ENCODE measurements at regions not wholly inside any gene's neighbourhood (a gene's known extent, or its start where the extent isn't known, plus 50 kb on each side); places are given as distances from the start of the nearest gene placed in this dataset.

DNA sequence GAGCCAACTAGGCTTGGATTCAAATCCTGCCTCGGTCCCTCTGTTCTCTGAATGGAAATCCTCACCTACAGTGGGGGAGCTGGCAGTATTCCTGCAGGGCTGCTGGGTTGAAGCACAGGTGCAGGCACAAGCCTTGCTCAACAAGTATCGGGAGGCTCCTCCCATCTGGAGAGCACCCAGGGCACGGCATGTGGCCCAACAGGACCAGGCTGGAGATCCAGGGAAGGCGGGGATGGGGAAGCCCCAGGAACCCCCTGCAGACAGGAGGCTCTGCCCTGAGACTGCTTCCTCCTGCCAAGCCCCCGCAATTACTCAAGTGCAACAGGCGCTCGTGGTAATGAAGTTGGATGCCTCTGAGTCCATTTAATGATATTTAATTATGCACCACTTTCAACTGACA, 128.0 kb upstream of the VSTM2B start:
- DNase-seq (ENCODE audit: low spot score): no peak

DNA sequence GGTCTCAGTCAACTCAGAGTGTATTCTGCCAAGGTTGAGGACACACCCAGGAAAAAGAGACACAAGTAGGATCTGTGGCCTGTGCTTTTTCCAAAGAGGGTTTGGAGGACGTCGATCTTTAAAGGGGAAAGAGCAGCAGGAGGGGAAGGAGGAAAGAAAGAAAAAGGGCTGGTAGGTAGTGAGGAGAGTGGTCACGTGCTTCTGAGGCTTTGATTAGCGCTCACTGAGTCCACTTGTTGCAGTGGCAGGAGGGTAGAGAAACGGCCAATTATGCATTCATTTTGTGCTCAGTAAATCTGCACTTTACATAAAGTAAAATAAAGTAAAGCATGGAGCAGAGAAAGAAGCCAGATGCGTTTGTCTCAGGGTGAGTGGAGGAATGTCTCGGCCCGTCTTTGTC, 126.0 kb upstream of the VSTM2B start:
- no peak for DNase-seq (ENCODE audit: low spot score)

DNA sequence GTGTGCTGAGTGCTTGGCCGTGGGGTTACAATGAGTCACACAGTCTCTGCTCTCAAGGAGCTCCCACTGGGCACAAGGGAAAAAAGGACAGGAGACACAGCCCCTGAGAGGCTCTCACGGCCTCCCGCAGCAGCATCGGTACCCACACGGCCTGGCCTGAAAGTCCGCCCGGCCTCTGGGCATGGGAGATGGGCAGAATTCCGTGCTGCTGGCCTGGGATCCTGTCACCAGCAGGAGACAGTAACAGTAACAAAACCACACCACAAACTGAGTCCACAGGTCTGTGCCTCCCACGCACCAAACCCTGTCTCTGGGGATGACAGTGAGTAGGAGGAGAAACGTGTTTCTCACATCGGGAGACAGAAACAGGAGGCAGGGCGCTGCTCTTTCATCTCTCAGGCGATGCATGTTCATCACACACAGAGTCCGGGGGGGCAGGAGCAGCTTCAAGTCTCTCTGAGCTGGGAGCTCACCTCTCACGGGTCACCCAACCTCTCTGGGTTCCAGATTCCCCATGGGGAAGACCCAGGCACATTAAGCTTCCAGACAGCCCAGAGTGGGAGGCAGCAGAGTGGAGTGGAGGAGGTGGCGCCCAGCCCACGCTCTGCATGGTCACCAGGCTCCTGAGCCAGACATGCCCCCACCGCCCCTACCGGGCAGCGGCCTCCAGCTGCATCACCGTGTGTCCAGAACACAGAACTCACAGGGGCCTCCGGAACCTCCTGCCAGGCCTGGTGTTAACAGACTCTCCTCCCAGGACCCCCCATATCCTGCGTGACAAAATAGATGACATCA, 124.7 kb upstream of the VSTM2B start:
- no peak for DNase-seq (ENCODE audit: low spot score)

DNA sequence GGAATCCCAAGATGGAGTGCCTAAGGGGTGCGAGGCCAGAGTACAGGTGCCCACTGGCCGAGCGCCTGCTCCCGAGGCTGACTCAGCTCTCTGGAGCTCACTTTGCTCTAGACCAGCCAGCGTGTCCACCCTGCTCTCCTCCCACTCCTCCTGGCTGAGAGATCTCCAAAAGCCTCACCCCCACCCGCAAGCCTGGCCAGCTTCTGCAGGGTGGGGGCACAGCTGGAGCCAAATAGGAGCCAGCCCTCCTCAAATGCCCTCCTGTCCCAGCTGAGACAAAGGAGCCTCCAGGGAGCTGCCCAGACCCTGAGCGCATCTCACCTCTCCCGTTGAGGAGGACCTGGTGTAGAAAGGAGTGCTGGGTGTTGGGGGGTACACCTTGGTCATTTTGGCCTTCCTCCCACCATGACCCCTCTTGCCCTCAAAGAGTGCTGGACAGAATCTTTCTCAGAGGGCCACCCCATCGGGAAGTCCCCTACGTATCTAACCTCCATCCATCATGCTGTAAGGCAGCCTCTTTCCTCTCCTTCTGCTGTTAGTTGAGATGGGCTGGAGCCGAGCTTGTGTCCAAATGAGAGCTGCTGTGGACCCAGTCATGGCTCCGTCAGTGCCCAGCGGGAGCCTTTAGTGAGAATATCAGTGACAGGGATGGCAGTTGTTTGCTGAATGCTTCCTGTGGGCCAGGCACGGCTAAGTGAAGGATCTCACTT, 123.9 kb upstream of the VSTM2B start:
- no peak for DNase-seq (ENCODE audit: low spot score)

DNA sequence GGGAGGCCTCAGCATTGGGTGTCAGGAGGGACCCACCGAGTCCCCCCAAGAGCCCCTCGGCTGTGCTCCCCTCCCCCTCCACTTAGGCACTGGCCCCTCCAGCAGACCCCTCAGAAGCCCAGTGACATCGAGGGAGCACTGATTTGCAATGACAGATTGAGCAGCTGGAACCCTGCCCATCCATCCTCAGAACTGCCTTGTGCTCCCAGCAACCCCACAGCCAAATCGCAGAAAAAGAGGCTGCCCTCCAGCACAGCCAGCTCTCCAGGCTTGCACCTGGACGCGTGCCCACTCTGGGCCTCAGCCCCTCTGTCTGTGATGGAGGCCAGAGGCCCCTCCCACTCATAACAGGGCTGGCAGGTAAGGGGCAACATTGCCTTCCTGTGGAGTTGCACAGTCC, 123.2 kb upstream of the VSTM2B start:
- no peak for DNase-seq (ENCODE audit: low spot score)

DNA sequence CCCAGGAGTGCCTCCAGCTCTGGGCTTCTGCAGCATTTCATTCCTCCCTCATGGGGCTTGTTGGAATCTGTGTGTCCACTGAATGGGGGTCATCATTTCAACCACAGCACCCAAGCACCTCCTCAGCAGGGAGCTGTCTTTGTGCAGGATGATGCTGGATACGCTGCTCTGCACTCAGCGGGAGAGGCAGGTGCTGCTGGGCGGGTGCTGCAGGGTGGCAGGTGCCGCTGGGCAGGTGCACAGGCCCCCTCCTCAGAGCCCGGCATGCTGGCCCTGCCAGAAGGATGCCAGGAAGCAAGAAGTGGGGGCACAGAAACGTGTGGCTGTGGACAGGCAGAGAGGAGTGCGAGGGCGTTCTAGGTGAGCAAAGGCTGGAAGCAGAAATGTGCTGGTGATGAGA, 121.8 kb upstream of the VSTM2B start:
- no peak for DNase-seq (ENCODE audit: low spot score)

DNA sequence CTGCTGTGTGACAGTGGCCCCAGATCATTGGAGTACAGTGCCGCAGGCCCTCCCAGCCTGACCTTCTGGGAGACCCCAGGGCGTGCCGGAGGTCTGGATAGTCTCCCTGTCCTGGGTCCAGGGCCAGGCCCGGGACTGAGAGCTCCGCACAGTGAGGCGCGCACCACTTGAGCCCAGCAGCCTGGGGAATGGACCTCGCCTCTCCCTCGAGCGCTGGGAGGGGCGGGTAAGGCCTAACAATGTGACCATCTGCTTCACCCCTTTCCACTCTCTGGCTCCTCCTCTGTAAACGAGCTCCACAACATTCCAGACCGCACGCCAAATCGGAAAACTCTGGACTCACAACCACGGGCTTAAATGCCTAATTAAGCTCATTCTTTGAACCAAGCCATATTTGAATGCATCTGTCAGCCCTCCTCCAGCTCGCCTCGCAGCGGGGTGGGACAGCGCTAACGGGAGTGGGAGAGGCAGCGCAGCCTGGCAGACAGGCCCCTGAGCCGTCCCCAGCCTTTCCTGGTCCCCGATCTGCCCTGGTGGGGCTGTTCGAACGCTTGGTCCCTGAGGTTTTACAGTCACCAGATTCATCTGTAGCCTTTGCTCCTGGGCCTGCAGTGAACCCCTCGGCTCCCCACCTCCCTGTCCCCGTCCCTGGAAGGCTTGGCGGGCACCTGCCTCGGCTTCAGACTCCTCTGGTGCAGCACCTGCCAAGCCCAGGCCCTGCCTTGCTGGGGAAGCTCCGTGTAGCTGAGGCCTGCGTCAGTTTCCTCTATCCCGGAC, 120.7 kb upstream of the VSTM2B start:
- no peak for DNase-seq (ENCODE audit: low spot score)

DNA sequence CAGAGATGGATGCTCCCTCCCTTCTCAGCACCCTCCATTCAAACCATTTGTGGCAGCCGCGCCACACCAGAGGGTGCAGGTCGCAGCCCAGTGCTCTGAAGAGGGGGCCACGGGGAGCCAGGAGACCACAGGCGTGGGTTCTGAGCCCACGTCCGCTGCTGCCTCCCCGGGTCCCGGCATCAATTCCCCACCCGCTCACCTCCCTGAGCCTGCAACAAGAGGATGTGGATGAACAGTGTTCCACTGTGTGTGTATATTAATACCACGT, 120.1 kb upstream of the VSTM2B start:
- DNase-seq (ENCODE audit: low spot score): no peak

DNA sequence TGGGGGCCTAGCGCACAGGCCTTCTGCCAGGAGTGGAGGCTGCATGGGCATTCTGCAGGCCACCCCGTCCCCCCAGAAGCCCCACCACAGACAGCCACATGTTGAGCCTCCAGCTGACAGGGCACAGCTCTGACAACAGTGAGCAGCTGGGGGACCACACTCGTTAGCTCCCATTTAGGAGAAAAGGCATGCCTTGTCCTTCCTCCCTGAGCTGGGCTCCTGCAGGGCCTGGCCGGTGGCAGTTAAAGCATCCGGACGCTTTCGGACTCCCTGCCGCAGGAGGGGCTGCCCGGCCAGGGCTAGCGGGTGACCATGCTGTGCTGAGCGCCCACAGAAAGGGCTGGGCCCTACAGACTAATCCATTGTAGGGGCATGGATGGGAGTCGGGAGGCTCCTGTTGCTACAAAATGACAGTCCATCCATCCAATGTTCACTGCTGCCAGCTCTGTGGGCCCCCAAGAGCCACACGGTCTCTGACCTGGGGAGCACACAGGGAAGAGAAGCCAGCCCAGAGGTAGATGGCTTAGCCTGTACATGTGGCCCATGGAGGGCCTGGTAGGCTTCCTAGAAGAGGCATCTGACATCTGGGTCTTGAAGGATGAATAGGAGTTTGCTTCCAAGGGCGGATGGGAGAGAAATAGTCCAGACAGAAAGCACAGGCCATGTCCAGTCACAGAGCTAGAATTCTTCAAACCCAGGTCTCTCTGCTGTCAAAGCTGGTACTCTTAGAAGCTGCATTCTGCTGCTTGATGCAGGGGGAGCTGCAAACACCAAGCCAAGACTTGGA, 116.5 kb upstream of the VSTM2B start:
- no peak for DNase-seq (ENCODE audit: low spot score)

DNA sequence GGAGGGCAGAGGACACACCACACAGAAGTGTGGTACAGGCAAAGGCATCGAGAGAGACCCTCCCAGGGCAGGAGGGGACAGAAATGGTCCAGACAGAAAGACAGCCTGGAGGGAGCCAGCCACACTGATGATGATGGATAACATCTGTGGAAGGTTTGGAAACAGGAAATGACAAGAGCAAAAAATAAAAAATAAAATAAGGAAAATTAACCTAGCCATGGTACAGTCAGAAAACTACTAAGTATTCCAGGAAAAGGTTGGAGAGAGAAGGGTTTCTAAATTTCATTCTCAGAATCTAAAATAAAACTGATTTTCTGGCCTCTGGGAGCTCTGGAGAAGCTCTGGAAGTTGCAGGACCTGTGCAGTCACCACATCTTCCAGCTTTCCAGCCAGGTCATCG, 115.2 kb upstream of the VSTM2B start:
- no peak for DNase-seq (ENCODE audit: low spot score)

DNA sequence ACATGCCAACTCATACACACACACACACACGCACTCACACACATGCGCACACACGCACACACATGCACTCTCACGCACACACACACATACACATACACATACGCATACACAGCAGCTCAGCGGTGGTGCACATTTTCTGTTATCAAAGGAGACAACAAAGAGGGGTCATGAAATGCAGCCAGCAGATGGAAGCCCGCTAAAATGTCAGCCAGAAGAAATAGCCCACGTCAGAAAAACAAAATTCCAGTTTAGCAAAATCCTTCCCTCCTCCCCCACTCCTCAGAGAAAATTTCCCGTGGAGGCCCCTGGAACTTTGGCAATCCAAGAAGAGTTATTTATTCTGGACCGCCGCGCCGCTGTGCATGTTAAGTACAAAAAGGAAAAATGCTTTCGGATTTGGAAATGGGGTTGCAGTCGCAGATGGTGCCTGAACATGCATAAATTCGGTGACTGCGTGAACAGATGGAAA, 114.6 kb upstream of the VSTM2B start:
- DNase-seq (ENCODE audit: low spot score): no peak

DNA sequence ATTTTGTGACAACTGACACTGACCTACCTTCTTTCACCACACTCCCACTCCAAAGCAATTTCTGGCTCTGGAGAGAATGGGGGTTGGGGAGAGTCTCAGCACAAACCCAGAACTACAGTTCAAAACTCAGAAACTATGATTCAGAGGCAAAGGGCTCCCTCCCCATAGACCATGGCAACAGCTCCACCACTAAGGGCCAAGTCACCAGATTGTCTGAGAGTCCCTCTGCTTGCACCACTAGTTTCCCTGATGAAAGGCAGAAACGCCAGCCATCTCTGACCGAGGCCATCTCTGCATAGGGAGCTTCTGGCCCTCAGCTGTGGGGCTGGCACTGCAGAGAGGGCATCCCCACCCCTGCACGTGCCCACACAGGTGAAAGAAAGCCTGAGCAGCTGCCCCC, 112.4 kb upstream of the VSTM2B start:
- no peak for DNase-seq (ENCODE audit: low spot score)

DNA sequence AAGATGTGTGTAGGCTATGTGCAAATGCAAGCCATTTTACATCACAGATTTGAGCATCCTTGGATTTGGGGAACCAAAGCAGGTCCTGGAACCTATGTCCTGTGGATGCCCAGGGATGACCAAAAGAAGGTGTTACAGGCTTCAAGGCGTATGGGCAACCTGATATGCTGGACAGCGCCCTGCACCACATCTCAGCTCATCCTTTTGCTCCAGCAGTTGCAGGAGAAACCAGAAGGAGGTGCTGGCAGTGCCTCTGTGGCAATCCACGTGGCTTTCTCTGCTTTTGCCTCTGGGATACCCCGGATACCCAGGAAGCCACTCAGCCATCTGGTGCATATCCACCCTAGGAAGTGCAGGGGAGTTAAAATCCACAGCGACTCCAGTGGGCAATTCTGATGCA, 110.3 kb upstream of the VSTM2B start:
- DNase-seq (ENCODE audit: low spot score): no peak

DNA sequence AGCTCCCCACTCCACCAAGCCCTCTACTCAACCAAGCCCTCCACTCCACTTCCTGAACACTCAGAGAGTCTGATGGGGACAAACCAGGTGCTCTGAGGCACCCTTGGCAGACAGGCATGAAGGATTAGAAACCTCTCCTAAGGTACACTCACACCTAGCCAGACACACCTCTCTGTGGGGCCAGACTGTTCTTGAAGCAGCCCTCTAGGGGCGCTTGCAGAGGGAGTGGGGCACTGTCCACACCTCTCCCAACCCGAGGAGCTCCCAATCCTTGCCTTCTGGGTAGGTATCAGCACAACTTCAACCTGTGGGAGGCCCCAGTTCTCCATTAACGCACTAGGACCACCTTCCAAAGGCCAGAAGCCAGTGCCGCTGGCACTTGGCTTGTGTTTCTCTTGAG, 108.7 kb upstream of the VSTM2B start:
- no peak for DNase-seq (ENCODE audit: low spot score)

DNA sequence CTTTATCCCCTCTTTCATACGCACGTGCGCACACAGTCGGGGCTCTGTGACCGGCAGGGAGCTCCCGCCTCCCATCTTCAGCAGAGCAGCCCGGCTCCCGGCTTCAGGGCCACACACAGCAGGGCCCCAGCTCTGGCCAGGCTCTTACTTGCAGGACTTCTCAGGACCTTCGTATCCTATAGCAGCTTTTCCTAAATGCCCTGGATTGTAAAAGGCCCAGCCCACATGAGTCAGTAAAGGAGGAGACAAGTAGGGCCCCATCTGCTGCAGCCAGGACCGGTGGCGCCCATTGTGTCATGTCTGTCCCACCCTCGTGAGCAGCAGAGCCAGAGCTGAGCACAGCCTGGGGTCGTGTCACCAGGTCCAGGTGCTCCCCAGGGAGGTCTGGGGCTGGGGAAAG, 107.6 kb upstream of the VSTM2B start:
- no peak for DNase-seq (ENCODE audit: low spot score)

DNA sequence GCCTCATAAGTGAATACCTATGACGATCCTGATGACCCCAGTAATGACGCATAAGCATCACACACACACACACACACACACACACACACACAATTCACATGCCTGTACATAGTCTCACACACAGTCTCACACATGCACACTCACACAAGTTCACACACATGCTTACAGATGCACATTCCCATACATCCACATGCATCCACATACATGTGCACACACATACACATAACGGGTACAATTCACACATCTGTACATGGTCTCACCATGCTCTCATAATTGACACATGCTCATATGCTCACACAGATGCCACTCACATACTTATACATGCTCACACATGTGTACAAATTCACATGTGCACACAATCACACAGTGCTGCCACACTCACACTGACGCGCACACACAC, 105.7 kb upstream of the VSTM2B start:
- DNase-seq (ENCODE audit: low spot score): no peak

DNA sequence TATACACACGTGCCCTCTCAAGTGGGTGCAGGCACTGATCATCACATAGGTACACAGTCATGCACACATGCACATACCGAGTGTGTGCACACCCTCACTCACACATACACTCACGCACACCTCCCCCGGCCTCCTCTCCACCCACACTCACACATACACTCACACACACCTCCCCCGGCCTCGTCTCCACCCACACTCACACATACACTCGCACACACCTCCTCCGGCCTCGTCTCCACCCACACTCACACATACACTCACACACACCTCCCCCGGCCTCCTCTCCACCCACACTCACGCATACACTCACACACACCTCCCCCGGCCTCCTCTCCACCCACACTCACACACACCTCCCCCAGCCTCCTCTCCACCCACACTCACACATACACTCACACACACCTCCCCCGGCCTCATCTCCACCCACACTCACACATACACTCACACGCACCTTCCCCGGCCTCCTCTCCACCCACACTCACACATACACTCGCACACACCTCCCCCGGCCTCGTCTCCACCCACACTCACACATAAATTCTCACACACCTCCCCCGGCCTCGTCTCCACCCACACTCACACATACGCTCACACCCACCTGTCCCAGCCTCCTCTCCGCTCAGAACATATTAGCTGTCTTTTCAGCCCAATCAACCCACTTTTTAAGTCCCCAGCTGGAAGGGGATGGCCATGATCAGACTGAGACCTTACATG, 105.2 kb upstream of the VSTM2B start:
- DNase-seq (ENCODE audit: low spot score): no peak

DNA sequence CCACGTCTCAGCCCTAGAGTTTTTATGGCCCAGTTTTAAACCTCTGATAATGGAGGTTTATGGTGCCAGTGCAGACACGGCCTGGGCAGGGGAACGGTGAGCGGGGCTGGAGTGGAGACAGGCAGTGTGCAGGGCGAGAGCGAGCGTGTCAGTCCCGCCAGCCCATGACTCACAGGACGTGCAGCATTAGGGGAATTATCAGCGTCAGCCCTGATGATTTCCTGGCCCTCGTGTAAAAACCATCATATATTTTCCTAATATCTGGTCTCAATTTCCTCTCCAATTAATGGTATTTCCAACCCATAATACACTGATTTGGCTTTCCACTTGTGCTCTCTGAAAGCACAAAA, 104.6 kb upstream of the VSTM2B start:
- DNase-seq (ENCODE audit: low spot score): no peak

DNA sequence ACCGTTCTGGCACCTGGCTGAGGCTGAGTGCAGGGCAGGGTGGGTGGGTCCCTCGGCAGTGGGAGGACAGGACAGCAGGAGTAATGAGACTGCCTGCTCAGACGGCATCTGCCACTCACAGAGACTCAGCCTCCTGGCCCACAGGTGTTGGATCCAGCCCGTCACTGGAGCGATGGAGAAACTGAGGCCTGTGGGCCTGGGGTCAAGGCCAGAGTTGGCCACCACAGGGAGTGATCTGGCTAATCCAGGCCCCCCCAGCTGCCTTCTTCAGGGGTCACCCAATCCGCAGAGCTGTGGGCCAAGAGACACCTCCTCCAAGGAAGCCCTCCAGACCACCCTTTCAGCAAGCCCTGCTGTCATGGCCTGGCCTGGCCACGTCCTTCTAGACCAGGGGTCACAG, 103.7 kb upstream of the VSTM2B start:
- DNase-seq (ENCODE audit: low spot score): no peak

DNA sequence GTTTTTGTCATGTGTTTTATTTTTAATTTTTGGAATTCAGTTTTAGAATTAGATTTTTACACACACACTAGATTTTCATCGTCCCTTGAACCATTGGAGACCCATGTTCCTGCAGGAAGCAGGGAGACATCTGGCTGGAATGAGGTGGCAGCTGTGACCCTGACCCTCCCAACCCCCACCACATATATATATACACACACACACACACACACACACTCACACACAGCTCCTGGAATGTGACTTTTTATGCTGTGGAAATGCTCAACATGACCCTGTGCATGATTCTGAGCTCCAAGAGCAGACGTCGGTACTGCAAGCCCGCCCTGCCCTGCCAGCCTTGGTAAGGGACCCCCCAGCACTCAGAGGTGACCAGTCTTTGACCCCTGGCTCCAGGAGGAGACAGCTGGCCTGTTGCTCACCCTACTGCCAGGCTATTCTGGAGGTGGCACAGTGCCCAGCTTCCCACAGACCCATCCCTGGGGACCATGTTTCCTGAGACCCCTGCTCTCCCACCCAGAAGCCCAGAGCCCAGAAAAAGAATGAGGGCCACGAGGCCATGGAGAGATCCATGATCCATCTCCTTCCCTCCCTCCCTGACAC, 103.2 kb upstream of the VSTM2B start:
- DNase-seq (ENCODE audit: low spot score): no peak

DNA sequence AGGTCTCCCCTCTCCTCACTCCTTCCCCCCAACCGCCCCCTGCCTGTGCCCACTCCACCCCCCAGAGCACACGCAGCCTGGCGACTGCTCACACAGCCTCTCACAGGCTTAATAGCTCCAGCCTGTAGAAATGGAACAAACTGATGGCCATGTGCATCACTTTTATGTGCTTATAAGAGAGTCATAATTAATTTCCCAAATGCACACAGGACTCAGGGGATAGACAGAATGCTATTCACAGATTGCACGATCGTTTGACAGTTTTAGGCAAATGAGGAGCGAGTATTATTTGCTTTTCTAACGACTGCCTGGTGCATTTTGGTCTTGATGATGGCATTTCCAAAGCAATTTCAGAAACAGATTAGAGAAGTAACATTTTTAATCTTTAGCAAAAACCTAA, 97.7 kb upstream of the VSTM2B start:
- DNase-seq (ENCODE audit: low spot score): no peak

DNA sequence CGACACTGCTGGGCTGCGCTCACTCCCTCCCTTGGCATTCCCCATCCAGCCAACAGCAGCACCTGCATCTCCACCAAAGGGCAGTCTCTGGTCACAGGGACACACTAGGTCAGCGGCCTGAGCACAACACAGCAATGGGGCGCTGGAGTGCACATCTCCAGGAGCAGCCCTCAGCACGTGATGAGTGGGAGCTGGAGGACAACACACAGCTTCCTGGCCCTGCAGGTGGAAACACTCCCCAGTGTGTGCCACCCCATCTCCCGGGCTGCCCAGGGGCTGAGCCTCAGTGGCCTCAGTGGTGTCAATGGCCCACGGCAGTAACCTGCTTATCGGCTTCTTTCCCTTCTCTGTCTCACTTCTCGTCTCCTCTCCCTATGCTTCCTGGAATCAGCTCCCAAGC, 96.8 kb upstream of the VSTM2B start:
- no peak for DNase-seq (ENCODE audit: low spot score)
